ENCODE measurements at regions not wholly inside any gene's neighbourhood (a gene's known extent, or its start where the extent isn't known, plus 50 kb on each side); places are given as distances from the start of the nearest gene placed in this dataset.

DNA sequence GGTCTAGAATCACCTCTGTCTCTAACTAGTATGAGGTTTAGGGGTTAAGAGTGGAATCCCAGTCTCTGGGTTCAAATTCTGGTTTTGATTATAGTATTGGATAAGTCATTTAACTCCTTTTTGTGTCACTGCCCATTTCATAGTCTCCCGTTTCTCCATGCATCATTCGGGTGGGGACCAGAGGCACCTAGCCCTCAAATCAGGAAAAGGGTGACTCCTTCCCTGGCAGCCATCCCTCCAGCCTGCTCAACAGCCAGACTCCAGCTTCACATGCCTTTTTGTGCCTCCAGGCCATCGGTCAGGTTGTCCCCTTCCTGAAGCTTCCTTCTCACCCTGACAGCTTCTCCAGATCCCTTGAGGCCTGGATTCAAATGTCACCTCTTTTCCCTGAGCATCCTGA, 139.8 kb downstream of the DHX35 start:
- H3K4me3 Mint-ChIP-seq (ENCODE audit: low read depth) = no peak overlapping the region
- H3K36me3 Mint-ChIP-seq (ENCODE audit: insufficient read depth) = no peaks in the 10 kb centered on the region
- no peak overlapping the region for H3K27ac Mint-ChIP-seq
- peaks cover 7% of the 10 kb centered on the region for H3K9me3 Mint-ChIP-seq (ENCODE audit: low read depth)
- peaks cover 23% of the 10 kb centered on the region for H3K27me3 Mint-ChIP-seq
- no peak for DNase-seq (ENCODE audit: low spot score, unreplicated experiment)
- no peaks in the 10 kb centered on the region for H3K4me1 Mint-ChIP-seq (ENCODE audit: low read depth)
- TF ChIP-seq, protein P1, sequence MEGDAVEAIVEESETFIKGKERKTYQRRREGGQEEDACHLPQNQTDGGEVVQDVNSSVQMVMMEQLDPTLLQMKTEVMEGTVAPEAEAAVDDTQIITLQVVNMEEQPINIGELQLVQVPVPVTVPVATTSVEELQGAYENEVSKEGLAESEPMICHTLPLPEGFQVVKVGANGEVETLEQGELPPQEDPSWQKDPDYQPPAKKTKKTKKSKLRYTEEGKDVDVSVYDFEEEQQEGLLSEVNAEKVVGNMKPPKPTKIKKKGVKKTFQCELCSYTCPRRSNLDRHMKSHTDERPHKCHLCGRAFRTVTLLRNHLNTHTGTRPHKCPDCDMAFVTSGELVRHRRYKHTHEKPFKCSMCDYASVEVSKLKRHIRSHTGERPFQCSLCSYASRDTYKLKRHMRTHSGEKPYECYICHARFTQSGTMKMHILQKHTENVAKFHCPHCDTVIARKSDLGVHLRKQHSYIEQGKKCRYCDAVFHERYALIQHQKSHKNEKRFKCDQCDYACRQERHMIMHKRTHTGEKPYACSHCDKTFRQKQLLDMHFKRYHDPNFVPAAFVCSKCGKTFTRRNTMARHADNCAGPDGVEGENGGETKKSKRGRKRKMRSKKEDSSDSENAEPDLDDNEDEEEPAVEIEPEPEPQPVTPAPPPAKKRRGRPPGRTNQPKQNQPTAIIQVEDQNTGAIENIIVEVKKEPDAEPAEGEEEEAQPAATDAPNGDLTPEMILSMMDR (IDR thresholded peaks at IDR 0.05; ENCODE audit: unreplicated experiment) = no peak

DNA sequence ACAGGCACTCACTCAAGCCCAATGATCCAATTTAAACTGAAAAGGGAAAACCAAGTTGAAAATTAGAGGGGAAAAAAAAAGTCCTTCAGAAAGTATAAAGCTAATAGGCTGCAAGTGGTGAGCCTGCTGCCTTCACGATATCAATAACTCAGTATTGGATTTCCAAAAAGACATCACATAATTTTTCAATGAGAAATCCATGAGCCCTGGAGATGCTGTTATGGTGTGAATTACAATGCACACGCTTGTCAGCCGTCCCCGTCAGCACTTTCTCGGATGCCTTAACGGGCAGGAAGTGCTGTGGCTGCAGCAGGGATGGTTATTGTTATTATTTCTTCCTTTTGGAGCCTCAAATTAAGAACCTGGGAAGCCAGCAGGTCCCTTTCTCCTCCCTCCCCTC, 138.5 kb downstream of the DHX35 start:
- H3K27me3 Mint-ChIP-seq = peaks cover 19% of the 10 kb centered on the region
- no peak overlapping the region for H3K4me3 Mint-ChIP-seq (ENCODE audit: low read depth)
- no peaks in the 10 kb centered on the region for H3K36me3 Mint-ChIP-seq (ENCODE audit: insufficient read depth)
- peaks cover 5% of the 10 kb centered on the region for H3K9me3 Mint-ChIP-seq (ENCODE audit: low read depth)
- no peak overlapping the region for H3K27ac Mint-ChIP-seq
- no peaks in the 10 kb centered on the region for H3K4me1 Mint-ChIP-seq (ENCODE audit: low read depth)
- DNase-seq (ENCODE audit: low spot score, unreplicated experiment) = no peak
- TF ChIP-seq, protein P1 (IDR thresholded peaks at IDR 0.05; ENCODE audit: unreplicated experiment) = no peak

DNA sequence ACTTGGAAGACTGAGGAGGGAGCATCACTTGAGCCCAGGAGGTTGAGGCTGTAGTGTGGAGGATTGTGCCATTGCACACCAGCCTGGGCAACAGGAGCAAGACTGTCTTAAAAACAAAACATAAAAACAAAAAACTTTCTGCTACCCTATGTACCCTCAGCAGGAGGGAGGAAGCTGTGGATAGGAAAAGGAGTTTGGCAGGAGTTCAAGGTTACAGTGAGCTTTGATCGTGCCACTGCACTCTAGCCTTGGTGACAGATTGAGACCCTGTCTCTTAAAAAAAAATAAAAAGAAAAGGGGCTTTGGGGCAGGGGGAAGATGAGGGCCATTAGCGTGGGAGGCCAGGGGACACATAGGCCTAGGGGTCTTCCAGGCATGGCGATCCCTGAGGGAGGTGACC, 135.7 kb downstream of the DHX35 start:
- TF ChIP-seq, protein P1 (IDR thresholded peaks at IDR 0.05; ENCODE audit: unreplicated experiment) = no peak
- Mint-ChIP-seq H3K9me3 (ENCODE audit: low read depth) (no peaks in the 10 kb centered on the region), H3K4me3 (ENCODE audit: low read depth) (no peak overlapping the region), H3K36me3 (ENCODE audit: insufficient read depth) (no peaks in the 10 kb centered on the region), H3K27me3 (peaks cover 15% of the 10 kb centered on the region), H3K4me1 (ENCODE audit: low read depth) (no peaks in the 10 kb centered on the region), H3K27ac (no peak overlapping the region)
- DNase-seq (ENCODE audit: low spot score, unreplicated experiment) = no peak

DNA sequence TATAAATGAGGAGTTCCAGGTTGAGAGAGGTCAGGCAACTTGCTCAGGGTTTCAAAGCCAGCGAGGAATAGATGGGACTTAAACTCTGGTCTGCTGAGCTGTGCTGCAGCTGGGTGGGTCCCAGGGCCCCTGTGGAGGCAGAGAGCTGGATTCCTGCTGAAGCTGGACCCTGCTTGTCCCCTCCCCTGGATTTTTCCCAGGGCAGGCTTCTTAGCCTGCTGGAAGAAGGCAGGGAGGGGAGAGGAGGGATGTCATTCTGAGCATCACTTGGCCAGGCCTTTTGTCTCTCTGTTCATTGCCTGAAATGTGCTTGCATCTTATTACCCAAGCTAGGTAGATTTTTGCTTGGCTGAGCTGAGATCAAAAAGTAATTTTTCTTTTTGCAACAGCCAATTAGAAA, 133.7 kb downstream of the DHX35 start:
- TF ChIP-seq, protein P1 (IDR thresholded peaks at IDR 0.05; ENCODE audit: unreplicated experiment) = no peak
- Mint-ChIP-seq H3K9me3 (ENCODE audit: low read depth) (no peaks in the 10 kb centered on the region), H3K27me3 (peaks cover 14% of the 10 kb centered on the region), H3K4me3 (ENCODE audit: low read depth) (no peak overlapping the region), H3K36me3 (ENCODE audit: insufficient read depth) (no peaks in the 10 kb centered on the region), H3K27ac (no peak overlapping the region), H3K4me1 (ENCODE audit: low read depth) (peaks cover 2% of the 10 kb centered on the region)
- no peak for DNase-seq (ENCODE audit: low spot score, unreplicated experiment)

DNA sequence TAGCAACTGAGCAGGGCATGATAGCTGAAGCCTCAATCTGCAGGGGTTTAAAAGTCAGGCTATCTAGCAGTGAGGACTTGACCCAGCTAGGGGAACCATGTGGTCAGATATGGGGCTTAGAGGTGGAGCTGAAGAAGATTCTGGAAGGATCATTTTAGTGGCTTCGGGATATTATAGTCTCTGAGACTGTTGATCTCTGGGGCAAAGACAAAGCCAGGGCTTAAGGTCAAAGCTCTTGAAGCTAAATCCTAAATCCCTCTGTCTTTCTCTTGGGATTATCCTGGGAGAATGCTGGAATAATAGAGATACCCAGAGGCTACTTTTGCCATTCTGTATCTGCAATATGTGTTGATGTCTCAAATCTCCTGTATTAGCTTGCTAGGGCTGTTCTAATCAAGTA, 132.2 kb downstream of the DHX35 start:
- Mint-ChIP-seq H3K27me3 (peaks cover 18% of the 10 kb centered on the region), H3K27ac (no peak overlapping the region), H3K36me3 (ENCODE audit: insufficient read depth) (no peaks in the 10 kb centered on the region), H3K9me3 (ENCODE audit: low read depth) (no peaks in the 10 kb centered on the region), H3K4me1 (ENCODE audit: low read depth) (peaks cover 2% of the 10 kb centered on the region), H3K4me3 (ENCODE audit: low read depth) (no peak overlapping the region)
- no peak for DNase-seq (ENCODE audit: low spot score, unreplicated experiment)
- TF ChIP-seq, protein P1 (IDR thresholded peaks at IDR 0.05; ENCODE audit: unreplicated experiment) = no peak

Data from progenitor cell of endocrine pancreas (in vitro differentiated cells).